Breast epithelium (tissue), 3 donors: ENCODE measurements at regions not wholly inside any gene's neighbourhood (a gene's known extent, or its start where the extent isn't known, plus 50 kb on each side); places are given as distances from the start of the nearest gene placed in this dataset.

Source experiments
- POLR2A ChIP-seq: fragments of 450-650 bp; IDR thresholded peaks from one replicate; pipeline ENCODE4 v1.6.1; 2016; ENCODE audit warnings: antibody characterized with exemption, mild to moderate bottlenecking, moderate library complexity
- TF ChIP-seq, protein P1 (sequence below), 3 donors: fragments of 450-650 bp; IDR thresholded peaks; one replicate each; pipeline ENCODE4 v1.5.1; 2016 to 2017; ENCODE audit warnings: antibody characterized with exemption in 3 of 3, mild to moderate bottlenecking in 3 of 3, moderate library complexity in 3 of 3

DNA sequence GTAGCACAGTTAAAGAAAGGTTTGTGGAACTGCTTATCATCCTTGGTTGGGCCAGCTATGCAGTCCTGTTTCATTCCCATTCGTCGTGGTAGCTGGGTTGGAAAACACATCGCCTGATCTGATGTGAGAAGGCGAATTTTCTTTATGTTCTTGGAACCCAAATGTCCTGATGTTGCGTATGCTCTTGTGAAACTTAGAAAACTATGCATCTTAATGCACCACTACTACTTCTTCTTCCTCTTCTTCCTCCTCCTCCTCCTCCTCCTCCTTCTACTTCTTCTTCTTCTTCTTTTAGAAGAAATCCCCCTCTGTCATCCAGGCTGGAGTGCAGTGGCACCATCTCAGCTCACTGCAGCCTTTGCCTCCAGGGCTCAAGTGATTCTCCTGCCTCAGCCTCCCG is 381.6 kb downstream of the UTRN start:
- TF ChIP-seq, protein P1, sequence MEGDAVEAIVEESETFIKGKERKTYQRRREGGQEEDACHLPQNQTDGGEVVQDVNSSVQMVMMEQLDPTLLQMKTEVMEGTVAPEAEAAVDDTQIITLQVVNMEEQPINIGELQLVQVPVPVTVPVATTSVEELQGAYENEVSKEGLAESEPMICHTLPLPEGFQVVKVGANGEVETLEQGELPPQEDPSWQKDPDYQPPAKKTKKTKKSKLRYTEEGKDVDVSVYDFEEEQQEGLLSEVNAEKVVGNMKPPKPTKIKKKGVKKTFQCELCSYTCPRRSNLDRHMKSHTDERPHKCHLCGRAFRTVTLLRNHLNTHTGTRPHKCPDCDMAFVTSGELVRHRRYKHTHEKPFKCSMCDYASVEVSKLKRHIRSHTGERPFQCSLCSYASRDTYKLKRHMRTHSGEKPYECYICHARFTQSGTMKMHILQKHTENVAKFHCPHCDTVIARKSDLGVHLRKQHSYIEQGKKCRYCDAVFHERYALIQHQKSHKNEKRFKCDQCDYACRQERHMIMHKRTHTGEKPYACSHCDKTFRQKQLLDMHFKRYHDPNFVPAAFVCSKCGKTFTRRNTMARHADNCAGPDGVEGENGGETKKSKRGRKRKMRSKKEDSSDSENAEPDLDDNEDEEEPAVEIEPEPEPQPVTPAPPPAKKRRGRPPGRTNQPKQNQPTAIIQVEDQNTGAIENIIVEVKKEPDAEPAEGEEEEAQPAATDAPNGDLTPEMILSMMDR (IDR thresholded peaks at IDR 0.05) = no peak
- TF ChIP-seq POLR2A = no peak
